CD8-positive, alpha-beta memory T cell (primary cell): ENCODE measurements at regions not wholly inside any gene's neighbourhood (a gene's known extent, or its start where the extent isn't known, plus 50 kb on each side); places are given as distances from the start of the nearest gene placed in this dataset.

Source experiments
- CTCF ChIA-PET: fragments of 350-600 bp; sonication (Branson Sonifier 250); formaldehyde crosslinking; loops from one replicate; lab custom pipeline; 2021; ENCODE audit warnings: antibody characterized with exemption; lab: Charles Lee
- POLR2A ChIA-PET: fragments of 350-600 bp; sonication (Branson Sonifier 250); formaldehyde crosslinking; loops from one replicate; lab custom pipeline; 2021; ENCODE audit warnings: antibody characterized with exemption; lab: Charles Lee
- DNase-seq, 5 donors: peaks; one replicate each; pipeline versions ENCODE4 v3.0.0 to v3.0.0-alpha.2; 2020 to 2022; ENCODE audit warnings: mixed read lengths in 1 of 5
- H3K27ac ChIP-seq: one replicate; pipeline ENCODE4 v1.7.0; 2013; ENCODE audit warnings: low read depth, mild to moderate bottlenecking, low read length, moderate library complexity
- H3K27me3 ChIP-seq: 2 replicates; pipeline ENCODE4 v1.7.0; 2013; ENCODE audit warnings: low read length, mild to moderate bottlenecking; ENCODE audit not compliant: insufficient read depth, poor library complexity, severe bottlenecking
- H3K36me3 ChIP-seq: 2 replicates; pipeline ENCODE4 v1.7.0; 2013; ENCODE audit warnings: mild to moderate bottlenecking, low read length, moderate library complexity; ENCODE audit not compliant: insufficient read depth
- H3K4me1 ChIP-seq: 2 replicates; pipeline ENCODE4 v1.7.0; 2013; ENCODE audit warnings: mild to moderate bottlenecking, low read length, moderate library complexity; ENCODE audit not compliant: insufficient read depth
- H3K4me3 ChIP-seq: 2 replicates; pipeline ENCODE4 v1.7.0; 2013; ENCODE audit warnings: mild to moderate bottlenecking, low read length
- H3K9me3 ChIP-seq: 2 replicates; pipeline ENCODE4 v1.7.0; 2013; ENCODE audit warnings: mild to moderate bottlenecking, low read length
- H3K27ac Mint-ChIP-seq, 8 donors: one replicate each; pipeline ENCODE4 v1.8.0; 2020 to 2021; ENCODE audit warnings: mixed read lengths in 8 of 8, mild to moderate bottlenecking in 6 of 8, inconsistent platforms in 3 of 8, moderate library complexity in 3 of 8
- H3K27me3 Mint-ChIP-seq, 2 donors: one replicate each; pipeline ENCODE4 v1.8.0; 2020 to 2021; ENCODE audit warnings: mixed read lengths in 2 of 2, mild to moderate bottlenecking in 1 of 2, moderate library complexity in 1 of 2
- H3K36me3 Mint-ChIP-seq, 3 donors: one replicate each; pipeline ENCODE4 v1.8.0; 2020 to 2021; ENCODE audit warnings: mixed read lengths in 3 of 3, inconsistent platforms in 1 of 3, mild to moderate bottlenecking in 1 of 3
- H3K4me1 Mint-ChIP-seq, 3 donors: one replicate each; pipeline ENCODE4 v1.8.0; 2020 to 2021; ENCODE audit warnings: mixed read lengths in 3 of 3, inconsistent platforms in 1 of 3, mild to moderate bottlenecking in 1 of 3
- H3K4me3 Mint-ChIP-seq, 7 donors: one replicate each; pipeline ENCODE4 v1.8.0; 2020 to 2021; ENCODE audit warnings: mixed read lengths in 7 of 7, mild to moderate bottlenecking in 6 of 7, moderate library complexity in 4 of 7, inconsistent platforms in 2 of 7
- H3K9me3 Mint-ChIP-seq, 5 donors: one replicate each; pipeline ENCODE4 v1.8.0; 2020 to 2022; ENCODE audit warnings: mixed read lengths in 5 of 5, mild to moderate bottlenecking in 3 of 5, moderate library complexity in 2 of 5, inconsistent platforms in 1 of 5

DNA sequence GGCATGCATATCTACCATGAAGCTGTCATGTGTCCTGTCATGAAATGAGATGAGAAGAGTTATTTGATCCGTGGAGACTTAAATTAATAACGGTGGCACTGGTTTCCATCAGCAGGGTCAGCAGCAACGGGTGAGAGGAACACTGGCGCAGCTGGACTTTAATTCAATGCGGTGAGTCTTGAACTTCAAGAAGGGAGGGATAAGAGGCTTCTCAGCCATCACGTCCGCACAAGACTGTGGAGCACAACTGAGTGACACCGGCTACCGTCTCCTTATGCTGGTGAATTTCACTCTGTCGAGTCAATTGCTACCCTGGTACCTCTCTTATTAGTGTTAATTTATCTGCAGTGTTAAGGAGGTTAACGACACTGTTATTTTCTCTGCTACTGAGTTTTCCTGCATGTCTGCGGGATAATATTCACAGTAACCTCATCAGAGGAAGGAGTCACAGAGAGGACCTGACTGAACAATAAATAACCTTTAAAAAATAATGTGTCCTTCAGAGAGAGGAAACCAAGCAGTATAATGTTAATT lies 236.8 kb downstream of the EPHA4 start:
- no peak for DNase-seq
- ChIA-PET POLR2A (no interaction called here), CTCF (no interaction called here)
- Mint-ChIP-seq H3K4me3 (no peak overlapping the region), H3K27ac (no peak overlapping the region), H3K9me3 (peaks cover 0 to 9% (median 4%) of the 10 kb centered on the region in 5 donors), H3K27me3 (peaks cover 2 to 26% of the 10 kb centered on the region in 2 donors), H3K4me1 (no peaks in the 10 kb centered on the region), H3K36me3 (no peaks in the 10 kb centered on the region)
- no peak overlapping the region for H3K27ac ChIP-seq
- no peaks in the 10 kb centered on the region for H3K27me3 ChIP-seq
- H3K9me3 ChIP-seq = no peaks in the 10 kb centered on the region
- H3K36me3 ChIP-seq = no peaks in the 10 kb centered on the region
- no peak overlapping the region for H3K4me3 ChIP-seq
- H3K4me1 ChIP-seq = no peaks in the 10 kb centered on the region

DNA sequence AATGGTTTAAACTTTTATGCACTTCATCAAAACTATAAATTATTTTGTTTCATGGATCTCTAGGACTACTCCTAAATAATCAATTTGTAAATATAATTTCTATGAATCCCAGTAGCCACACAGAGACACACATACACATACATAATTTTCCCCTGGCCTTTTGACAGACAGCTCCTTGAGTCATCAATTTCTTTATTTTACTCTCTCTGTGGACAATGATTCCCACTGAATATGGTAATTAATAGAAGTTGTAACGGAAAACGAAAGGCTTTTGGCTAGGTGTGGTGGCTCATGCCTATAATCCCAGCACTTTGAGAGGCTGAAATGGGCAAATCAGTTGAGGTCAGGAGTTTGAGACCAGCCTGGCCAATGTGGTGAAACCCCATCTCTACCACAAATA lies 235.1 kb downstream of the EPHA4 start:
- peaks cover 2 to 23% of the 10 kb centered on the region in 2 donors for H3K27me3 Mint-ChIP-seq
- H3K36me3 ChIP-seq = no peaks in the 10 kb centered on the region
- H3K4me3 ChIP-seq = no peak overlapping the region
- H3K27me3 ChIP-seq = no peaks in the 10 kb centered on the region
- H3K9me3 Mint-ChIP-seq = peaks cover 0 to 6% (median 0%) of the 10 kb centered on the region in 5 donors
- H3K36me3 Mint-ChIP-seq = no peaks in the 10 kb centered on the region
- no peak overlapping the region for H3K4me3 Mint-ChIP-seq
- H3K9me3 ChIP-seq = no peaks in the 10 kb centered on the region
- H3K4me1 Mint-ChIP-seq = no peaks in the 10 kb centered on the region
- no peak overlapping the region for H3K27ac Mint-ChIP-seq
- CTCF ChIA-PET = no interaction called here
- no peaks in the 10 kb centered on the region for H3K4me1 ChIP-seq
- POLR2A ChIA-PET = no interaction called here
- DNase-seq = no peak
- H3K27ac ChIP-seq = no peak overlapping the region

DNA sequence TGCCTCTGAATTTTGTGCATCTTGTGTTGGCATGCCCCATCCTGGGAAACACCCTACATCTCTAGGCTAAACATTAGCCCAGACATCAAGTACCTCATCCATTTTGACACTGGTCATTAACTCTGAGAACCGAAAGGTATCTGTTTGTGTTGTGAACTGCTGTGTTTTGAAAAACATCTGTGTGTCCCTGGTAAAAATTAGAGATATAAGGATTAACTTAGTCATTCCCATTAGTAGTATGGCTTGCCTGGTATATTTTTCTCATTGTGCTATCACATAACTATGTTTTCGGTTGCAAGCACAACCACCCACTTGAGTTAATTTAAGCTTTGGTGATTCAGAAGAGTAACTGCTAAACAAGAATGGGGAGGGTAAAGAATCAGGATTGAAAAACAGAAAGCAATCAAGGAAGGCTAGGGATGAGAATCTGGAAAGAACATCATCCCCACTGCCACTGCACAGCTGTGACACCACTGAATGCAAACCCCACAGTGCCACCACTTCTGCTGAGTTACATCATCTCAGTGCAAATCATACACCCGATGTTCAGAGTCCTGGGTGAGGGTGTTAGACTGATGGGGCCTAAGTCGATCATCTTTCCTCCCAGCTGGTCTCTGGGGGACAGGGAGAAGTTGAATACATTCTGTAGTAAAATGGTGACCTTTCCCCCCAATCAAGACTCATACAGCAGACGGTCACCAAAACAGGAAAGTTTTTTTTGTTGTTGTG lies 234.0 kb downstream of the EPHA4 start:
- Mint-ChIP-seq H3K9me3 (no peaks in the 10 kb centered on the region), H3K27me3 (peaks cover 2 to 23% of the 10 kb centered on the region in 2 donors), H3K27ac (no peak overlapping the region), H3K4me1 (no peaks in the 10 kb centered on the region), H3K36me3 (no peaks in the 10 kb centered on the region), H3K4me3 (no peak overlapping the region)
- Histone ChIP-seq H3K27ac (no peak overlapping the region), H3K4me1 (no peaks in the 10 kb centered on the region), H3K9me3 (no peaks in the 10 kb centered on the region), H3K4me3 (no peak overlapping the region), H3K36me3 (no peaks in the 10 kb centered on the region), H3K27me3 (no peaks in the 10 kb centered on the region)
- no peak for DNase-seq
- ChIA-PET POLR2A (interaction anchor here (0.6 kb wide), 1 partner anchor 183 kb away, joined by 4 read pairs; no protein-coding TSS in a partner anchor), CTCF (no interaction called here)

DNA sequence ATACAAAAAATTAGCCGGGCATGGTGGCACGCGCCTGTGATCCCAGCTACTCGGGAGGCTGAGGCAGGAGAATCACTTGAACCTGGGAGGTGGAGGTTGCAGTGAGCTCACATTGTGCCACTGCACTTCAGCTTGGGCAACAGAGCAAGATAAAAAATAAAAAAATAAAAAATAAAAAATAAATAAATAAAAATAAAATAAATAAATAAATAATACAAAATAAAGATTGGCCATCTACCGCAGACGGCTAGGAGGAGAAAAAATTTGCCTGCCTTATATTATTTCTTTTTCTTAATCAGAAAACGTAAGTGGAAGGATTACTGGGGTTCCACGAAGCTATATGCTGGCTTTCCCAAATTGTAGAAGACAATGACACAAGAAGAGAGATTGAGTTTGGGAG lies 229.7 kb downstream of the EPHA4 start:
- POLR2A ChIA-PET = no interaction called here
- no peak overlapping the region for H3K4me3 Mint-ChIP-seq
- no peak overlapping the region for H3K4me3 ChIP-seq

DNA sequence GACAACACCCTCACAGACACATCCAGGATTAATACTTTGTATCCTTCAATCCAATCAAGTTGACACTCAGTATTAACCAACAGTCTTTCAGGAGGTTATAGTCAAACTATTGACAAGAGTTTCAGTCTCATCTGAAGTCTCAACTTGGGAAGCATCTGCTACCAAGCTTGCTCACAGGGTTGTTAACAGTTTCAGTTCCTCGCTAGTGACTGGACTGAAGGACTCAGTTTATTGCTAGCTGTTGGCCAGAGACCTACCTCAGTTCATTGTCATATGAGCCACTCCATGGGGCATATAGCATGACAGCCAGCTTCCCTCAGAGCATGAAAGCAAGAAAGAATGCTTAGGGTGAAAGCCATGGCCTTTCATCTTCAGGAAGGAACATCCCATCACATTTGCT lies 228.6 kb downstream of the EPHA4 start:
- no peaks in the 10 kb centered on the region for H3K4me1 Mint-ChIP-seq
- ChIA-PET CTCF (no interaction called here), POLR2A (no interaction called here)
- no peaks in the 10 kb centered on the region for H3K36me3 ChIP-seq
- no peaks in the 10 kb centered on the region for H3K27me3 ChIP-seq
- H3K9me3 ChIP-seq = no peaks in the 10 kb centered on the region
- H3K9me3 Mint-ChIP-seq = no peaks in the 10 kb centered on the region
- DNase-seq = no peak
- no peak overlapping the region for H3K27ac ChIP-seq
- H3K4me1 ChIP-seq = no peaks in the 10 kb centered on the region
- no peak overlapping the region for H3K4me3 ChIP-seq
- no peak overlapping the region for H3K27ac Mint-ChIP-seq
- H3K4me3 Mint-ChIP-seq = no peak overlapping the region
- no peaks in the 10 kb centered on the region for H3K36me3 Mint-ChIP-seq
- peaks cover 10 to 14% of the 10 kb centered on the region in 2 donors for H3K27me3 Mint-ChIP-seq

More for the DNA sequence above, 229.7 kb downstream of the EPHA4 start:
- peaks cover 4 to 5% of the 10 kb centered on the region in 2 donors for H3K27me3 Mint-ChIP-seq
- Histone ChIP-seq H3K9me3 (no peaks in the 10 kb centered on the region), H3K4me1 (no peaks in the 10 kb centered on the region), H3K27ac (no peak overlapping the region), H3K27me3 (no peaks in the 10 kb centered on the region), H3K36me3 (no peaks in the 10 kb centered on the region)
- no peak for DNase-seq
- H3K36me3 Mint-ChIP-seq = no peaks in the 10 kb centered on the region
- no peaks in the 10 kb centered on the region for H3K4me1 Mint-ChIP-seq
- H3K9me3 Mint-ChIP-seq = no peaks in the 10 kb centered on the region
- CTCF ChIA-PET = no interaction called here
- H3K27ac Mint-ChIP-seq = no peak overlapping the region

DNA sequence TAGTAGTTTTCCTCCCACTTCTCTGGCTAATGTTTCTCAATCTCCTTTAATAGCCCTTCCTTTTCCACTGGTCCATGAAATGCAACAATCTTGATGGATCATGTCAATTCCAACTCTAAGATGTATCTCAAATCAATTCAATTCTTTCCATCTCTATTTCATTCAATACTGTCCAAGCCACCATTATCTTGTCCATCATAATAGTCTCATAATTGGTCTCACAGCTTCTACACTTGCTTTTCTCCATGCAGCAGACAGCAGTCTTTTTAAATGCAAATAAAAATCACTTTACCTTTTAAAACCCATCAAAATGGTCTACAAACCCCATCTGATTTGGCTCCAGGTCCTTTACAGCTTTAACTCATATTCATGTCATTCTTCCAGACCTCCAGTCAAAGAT lies 226.6 kb downstream of the EPHA4 start:
- H3K27me3 Mint-ChIP-seq = peaks cover 9 to 20% of the 10 kb centered on the region in 2 donors
- no peak overlapping the region for H3K27ac ChIP-seq
- H3K4me1 Mint-ChIP-seq = no peaks in the 10 kb centered on the region
- no peaks in the 10 kb centered on the region for H3K27me3 ChIP-seq
- H3K27ac Mint-ChIP-seq = no peak overlapping the region
- no peaks in the 10 kb centered on the region for H3K36me3 Mint-ChIP-seq
- H3K36me3 ChIP-seq = no peaks in the 10 kb centered on the region
- H3K4me3 ChIP-seq = no peak overlapping the region
- no peak for DNase-seq
- H3K9me3 Mint-ChIP-seq = no peaks in the 10 kb centered on the region
- H3K4me1 ChIP-seq = no peaks in the 10 kb centered on the region
- CTCF ChIA-PET = no interaction called here
- no peaks in the 10 kb centered on the region for H3K9me3 ChIP-seq
- POLR2A ChIA-PET = no interaction called here
- no peak overlapping the region for H3K4me3 Mint-ChIP-seq

DNA sequence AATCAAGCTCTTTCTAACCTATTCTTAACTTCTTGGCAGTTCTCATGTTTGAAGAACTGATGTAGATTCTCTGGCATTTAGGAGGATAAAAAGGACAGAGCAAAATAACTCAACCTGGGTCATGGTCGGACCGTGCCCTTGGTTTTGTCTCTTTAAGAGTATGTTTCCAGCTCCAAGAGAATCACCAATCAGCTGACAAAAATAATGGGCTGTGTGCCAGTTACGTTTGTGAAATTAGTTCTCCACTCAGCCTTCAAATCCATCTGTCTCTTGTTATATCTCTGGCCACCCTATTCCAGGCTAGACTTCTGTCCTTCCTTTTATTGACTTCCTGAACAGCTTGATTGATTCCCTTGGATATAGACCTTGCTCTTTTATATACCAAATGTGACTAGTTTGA lies 225.7 kb downstream of the EPHA4 start:
- Histone ChIP-seq H3K36me3 (no peaks in the 10 kb centered on the region), H3K9me3 (no peaks in the 10 kb centered on the region), H3K27me3 (no peaks in the 10 kb centered on the region), H3K27ac (no peak overlapping the region), H3K4me1 (no peaks in the 10 kb centered on the region), H3K4me3 (no peak overlapping the region)
- H3K9me3 Mint-ChIP-seq = no peaks in the 10 kb centered on the region
- H3K36me3 Mint-ChIP-seq = no peaks in the 10 kb centered on the region
- peaks cover 11 to 20% of the 10 kb centered on the region in 2 donors for H3K27me3 Mint-ChIP-seq
- no peaks in the 10 kb centered on the region for H3K4me1 Mint-ChIP-seq
- H3K27ac Mint-ChIP-seq = no peak overlapping the region
- CTCF ChIA-PET = no interaction called here
- POLR2A ChIA-PET = no interaction called here
- DNase-seq = no peak
- H3K4me3 Mint-ChIP-seq = no peak overlapping the region

DNA sequence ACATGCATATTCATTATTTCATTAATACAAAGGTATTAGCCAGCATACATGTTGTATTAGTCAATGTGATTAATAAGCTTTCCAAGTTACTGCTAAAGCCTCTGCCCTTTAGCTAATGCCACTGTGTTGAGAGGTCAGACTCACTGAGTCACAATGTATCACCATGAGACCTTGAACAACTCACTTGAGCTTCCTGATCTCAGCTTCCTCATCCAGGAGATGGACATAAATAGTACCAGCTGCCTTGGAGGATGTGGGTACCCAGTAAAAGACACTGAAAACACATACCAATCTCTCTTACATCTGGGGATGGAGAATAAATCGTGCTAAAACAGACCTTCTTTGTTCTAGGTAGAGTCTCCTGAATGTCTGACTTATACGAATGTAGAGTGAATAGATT lies 224.6 kb downstream of the EPHA4 start:
- Histone ChIP-seq H3K27ac (no peak overlapping the region), H3K4me1 (no peaks in the 10 kb centered on the region), H3K4me3 (no peak overlapping the region), H3K36me3 (no peaks in the 10 kb centered on the region), H3K27me3 (no peaks in the 10 kb centered on the region), H3K9me3 (no peaks in the 10 kb centered on the region)
- peaks cover 11 to 23% of the 10 kb centered on the region in 2 donors for H3K27me3 Mint-ChIP-seq
- H3K4me1 Mint-ChIP-seq = no peaks in the 10 kb centered on the region
- CTCF ChIA-PET = no interaction called here
- POLR2A ChIA-PET = no interaction called here
- H3K9me3 Mint-ChIP-seq = no peaks in the 10 kb centered on the region
- no peak overlapping the region for H3K4me3 Mint-ChIP-seq
- H3K27ac Mint-ChIP-seq = no peak overlapping the region
- H3K36me3 Mint-ChIP-seq = no peaks in the 10 kb centered on the region
- DNase-seq = no peak
